ENCODE measurements at regions not wholly inside any gene's neighbourhood (a gene's known extent, or its start where the extent isn't known, plus 50 kb on each side); places are given as distances from the start of the nearest gene placed in this dataset.

- DNase-seq (ENCODE audit: low spot score): no peak
Observed at GRCh38 chr10:109480836-109481235, 442.5 kb downstream of the XPNPEP1 start.

- peak; percentile 51 for DNase-seq (ENCODE audit: low spot score)
Observed at GRCh38 chr10:109475711-109476421, 447.4 kb downstream of the XPNPEP1 start.

GRCh38 chr10:109474812-109475211, 448.5 kb downstream of the XPNPEP1 start:
- no peak for DNase-seq (ENCODE audit: low spot score)

- no peak for DNase-seq (ENCODE audit: low spot score)
Observed at GRCh38 chr10:109474261-109474660, 449.1 kb downstream of the XPNPEP1 start.

GRCh38 chr10:109467551-109467950, 455.8 kb downstream of the XPNPEP1 start:
- no peak for DNase-seq (ENCODE audit: low spot score)

GRCh38 chr10:109464949-109465348, 458.4 kb downstream of the XPNPEP1 start:
- no peak for DNase-seq (ENCODE audit: low spot score)

- DNase-seq (ENCODE audit: low spot score): no peak
Observed at GRCh38 chr10:109457302-109457638, 466.0 kb downstream of the XPNPEP1 start.

GRCh38 chr10:109456566-109457301, 466.6 kb downstream of the XPNPEP1 start:
- DNase-seq (ENCODE audit: low spot score): no peak

- no peak for DNase-seq (ENCODE audit: low spot score)
Observed at GRCh38 chr10:109454691-109455090, 468.6 kb downstream of the XPNPEP1 start.

- no peak for DNase-seq (ENCODE audit: low spot score)
Observed at GRCh38 chr10:109451879-109452278, 471.4 kb downstream of the XPNPEP1 start.

- DNase-seq (ENCODE audit: low spot score): no peak
Observed at GRCh38 chr10:109450702-109451101, 472.6 kb downstream of the XPNPEP1 start.

GRCh38 chr10:109433434-109433833, 489.9 kb downstream of the XPNPEP1 start:
- no peak for DNase-seq (ENCODE audit: low spot score)

GRCh38 chr10:109432281-109432680, 491.0 kb downstream of the XPNPEP1 start:
- no peak for DNase-seq (ENCODE audit: low spot score)

GRCh38 chr10:109430799-109431198, 492.5 kb downstream of the XPNPEP1 start:
- DNase-seq (ENCODE audit: low spot score): no peak

- DNase-seq (ENCODE audit: low spot score): no peak
Observed at GRCh38 chr10:109430043-109430760, 493.1 kb downstream of the XPNPEP1 start.

GRCh38 chr10:109428775-109429491, 494.4 kb downstream of the XPNPEP1 start:
- DNase-seq (ENCODE audit: low spot score): no peak

GRCh38 chr10:109427411-109427810, 495.9 kb downstream of the XPNPEP1 start:
- peak; percentile 13 for DNase-seq (ENCODE audit: low spot score)

- no peak for DNase-seq (ENCODE audit: low spot score)
Observed at GRCh38 chr10:109426987-109427386, 496.3 kb downstream of the XPNPEP1 start.

- peak; percentile 3 for DNase-seq (ENCODE audit: low spot score)
Observed at GRCh38 chr10:109418795-109419194, 504.5 kb downstream of the XPNPEP1 start.

- DNase-seq (ENCODE audit: low spot score): no peak
Observed at GRCh38 chr10:109417803-109418202, 505.5 kb downstream of the XPNPEP1 start.

- no peak for DNase-seq (ENCODE audit: low spot score)
Observed at GRCh38 chr10:109412353-109412752, 511.0 kb downstream of the XPNPEP1 start.

GRCh38 chr10:109411917-109412316, 511.4 kb downstream of the XPNPEP1 start:
- no peak for DNase-seq (ENCODE audit: low spot score)

Measured in Ammon's horn (tissue), 1 donor.